Liver (tissue), 7 donors: ENCODE measurements at regions not wholly inside any gene's neighbourhood (a gene's known extent, or its start where the extent isn't known, plus 50 kb on each side); places are given as distances from the start of the nearest gene placed in this dataset.

Experiments
- DNase-seq: peaks from one replicate; pipeline ENCODE4 v3.0.0-alpha.2; 2017; ENCODE audit warnings: low spot score
- H3K27ac ChIP-seq, 2 donors: one replicate each; pipeline ENCODE4 v1.7.0; 2013; ENCODE audit warnings: inconsistent platforms in 2 of 2, low read length in 2 of 2, control low read depth in 1 of 2, low read depth in 1 of 2, mild to moderate bottlenecking in 1 of 2
- H3K27me3 ChIP-seq, 4 donors: one replicate each; pipeline versions ENCODE4 v1.6.1 to v1.7.0; 2013; ENCODE audit warnings: low read length in 3 of 4, inconsistent platforms in 1 of 4, mild to moderate bottlenecking in 1 of 4, moderate library complexity in 1 of 4; ENCODE audit not compliant: control insufficient read depth in 4 of 4, insufficient read depth in 4 of 4
- H3K36me3 ChIP-seq, 4 donors: one replicate each; pipeline versions ENCODE4 v1.6.1 to v1.7.0; 2013; ENCODE audit warnings: low read length in 3 of 4, mild to moderate bottlenecking in 3 of 4, low read depth in 1 of 4, moderate library complexity in 1 of 4; ENCODE audit not compliant: control insufficient read depth in 4 of 4, insufficient read depth in 3 of 4
- H3K4me1 ChIP-seq, 4 donors: one replicate each; pipeline versions ENCODE4 v1.6.1 to v1.7.0; 2013; ENCODE audit warnings: low read length in 3 of 4, mild to moderate bottlenecking in 3 of 4, moderate library complexity in 1 of 4; ENCODE audit not compliant: control insufficient read depth in 4 of 4, insufficient read depth in 4 of 4
- H3K4me3 ChIP-seq, 3 donors: one replicate each; pipeline versions ENCODE4 v1.6.1 to v1.7.0; 2013; ENCODE audit warnings: low read length in 3 of 3, control low read depth in 1 of 3, low read depth in 1 of 3, mild to moderate bottlenecking in 1 of 3
- H3K9ac ChIP-seq, 2 donors: one replicate each; pipeline ENCODE4 v1.7.0; 2013; ENCODE audit warnings: low read length in 2 of 2, mild to moderate bottlenecking in 2 of 2, moderate library complexity in 2 of 2, control low read depth in 1 of 2, low read depth in 1 of 2
- H3K9me3 ChIP-seq, 4 donors: one replicate each; pipeline versions ENCODE4 v1.6.1 to v1.7.0; 2013; ENCODE audit warnings: low read length in 3 of 4; ENCODE audit not compliant: control insufficient read depth in 4 of 4
- GABPA ChIP-seq, 2 donors: IDR thresholded peaks in 1 of 2; conservative IDR thresholded peaks in 1 of 2; 2 replicates each; pipeline ENCODE4 v1.6.1; 2016; ENCODE audit warnings: antibody characterized with exemption in 2 of 2, mild to moderate bottlenecking in 1 of 2, moderate library complexity in 1 of 2
- HNF4A ChIP-seq, 2 donors: conservative IDR thresholded peaks; 2 replicates each; pipeline ENCODE4 v1.6.1; 2016; ENCODE audit warnings: antibody characterized with exemption in 2 of 2, mild to moderate bottlenecking in 2 of 2
- HNF4G ChIP-seq: IDR thresholded peaks from 2 replicates; pipeline ENCODE4 v1.6.1; 2016; ENCODE audit warnings: antibody characterized with exemption
- JUND ChIP-seq, 2 donors: IDR thresholded peaks; 2 replicates each; pipeline ENCODE4 v1.6.1; 2016; ENCODE audit warnings: antibody characterized with exemption in 2 of 2
- MAX ChIP-seq: IDR thresholded peaks from 2 replicates; pipeline ENCODE4 v1.6.1; 2016; ENCODE audit warnings: antibody characterized with exemption
- RAD21 ChIP-seq, 2 donors: IDR thresholded peaks; 2 replicates each; pipeline ENCODE4 v1.6.1; 2016; ENCODE audit warnings: antibody characterized with exemption in 2 of 2, mild to moderate bottlenecking in 2 of 2
- RXRA ChIP-seq, 2 donors: IDR thresholded peaks; 2 replicates each; pipeline ENCODE4 v1.6.1; 2017 to 2018; ENCODE audit warnings: antibody characterized with exemption in 2 of 2, mild to moderate bottlenecking in 1 of 2
- TAF1 ChIP-seq: conservative IDR thresholded peaks from 2 replicates; pipeline ENCODE4 v1.6.1; 2016; ENCODE audit warnings: antibody characterized with exemption, mild to moderate bottlenecking
- YY1 ChIP-seq: IDR thresholded peaks from 2 replicates; pipeline ENCODE4 v1.6.1; 2016; ENCODE audit warnings: antibody characterized with exemption, mild to moderate bottlenecking
- ZBTB33 ChIP-seq: IDR thresholded peaks from 2 replicates; pipeline ENCODE4 v1.6.1; 2016; ENCODE audit warnings: antibody characterized with exemption
- WGBS: extraction: QIAGEN DNeasy Blood & Tissue Kit; methylation state at CpG from one replicate; pipeline ENCODE4 v1.1.7; 2013; 5-methylcytosine and 5-hydroxymethylcytosine counted together
- TF ChIP-seq, protein P1 (sequence below): IDR thresholded peaks from 2 replicates; pipeline ENCODE4 v1.6.1; 2016; ENCODE audit warnings: antibody characterized with exemption, mild to moderate bottlenecking
- donor health status: healthy.
- donor health status: healthy.
- donor health status: healthy.
- donor health status: healthy.

DNA sequence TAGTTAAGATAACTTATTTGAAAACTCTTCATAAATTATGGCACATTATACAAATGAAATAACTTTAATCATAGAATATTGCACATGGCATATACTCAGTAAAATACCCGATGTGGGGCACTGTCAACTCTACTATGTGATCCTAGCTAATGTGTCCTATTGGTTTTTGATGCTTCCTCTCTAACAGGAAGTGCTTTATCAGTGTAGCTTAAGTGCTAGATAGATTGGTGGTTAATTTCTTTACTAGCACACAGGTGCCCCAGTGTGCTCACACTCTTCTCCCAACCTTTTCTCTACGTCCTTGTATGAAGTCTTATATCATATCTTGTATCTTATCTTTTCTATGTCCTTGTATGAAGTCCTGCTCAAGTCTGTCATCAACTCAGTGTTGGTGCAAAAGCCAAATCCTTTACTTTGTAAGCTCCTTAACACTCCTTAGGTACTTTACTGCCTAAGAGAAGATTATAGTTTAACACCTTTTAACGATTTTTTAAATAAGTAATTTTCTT, 358.9 kb downstream of the CENPW start:
- H3K9me3 ChIP-seq: no peaks in the 10 kb centered on the region
- H3K36me3 ChIP-seq: no peaks in the 10 kb centered on the region
- no peaks in the 10 kb centered on the region for H3K27me3 ChIP-seq
- no peak overlapping the region for H3K27ac ChIP-seq
- no peak for DNase-seq
- no peak overlapping the region for H3K4me3 ChIP-seq
- WGBS: 41% methylated on average over 3 of the region's 3 CpGs
- no peak overlapping the region for H3K9ac ChIP-seq
- TF ChIP-seq ZBTB33 (no peak), HNF4G (no peak), JUND (IDR thresholded peaks at IDR 0.05) (no peak), YY1 (no peak), RAD21 (IDR thresholded peaks at IDR 0.05) (no peak), HNF4A (conservative IDR thresholded peaks at IDR 0.05) (no peak), TAF1 (no peak)
- TF ChIP-seq, protein P1, sequence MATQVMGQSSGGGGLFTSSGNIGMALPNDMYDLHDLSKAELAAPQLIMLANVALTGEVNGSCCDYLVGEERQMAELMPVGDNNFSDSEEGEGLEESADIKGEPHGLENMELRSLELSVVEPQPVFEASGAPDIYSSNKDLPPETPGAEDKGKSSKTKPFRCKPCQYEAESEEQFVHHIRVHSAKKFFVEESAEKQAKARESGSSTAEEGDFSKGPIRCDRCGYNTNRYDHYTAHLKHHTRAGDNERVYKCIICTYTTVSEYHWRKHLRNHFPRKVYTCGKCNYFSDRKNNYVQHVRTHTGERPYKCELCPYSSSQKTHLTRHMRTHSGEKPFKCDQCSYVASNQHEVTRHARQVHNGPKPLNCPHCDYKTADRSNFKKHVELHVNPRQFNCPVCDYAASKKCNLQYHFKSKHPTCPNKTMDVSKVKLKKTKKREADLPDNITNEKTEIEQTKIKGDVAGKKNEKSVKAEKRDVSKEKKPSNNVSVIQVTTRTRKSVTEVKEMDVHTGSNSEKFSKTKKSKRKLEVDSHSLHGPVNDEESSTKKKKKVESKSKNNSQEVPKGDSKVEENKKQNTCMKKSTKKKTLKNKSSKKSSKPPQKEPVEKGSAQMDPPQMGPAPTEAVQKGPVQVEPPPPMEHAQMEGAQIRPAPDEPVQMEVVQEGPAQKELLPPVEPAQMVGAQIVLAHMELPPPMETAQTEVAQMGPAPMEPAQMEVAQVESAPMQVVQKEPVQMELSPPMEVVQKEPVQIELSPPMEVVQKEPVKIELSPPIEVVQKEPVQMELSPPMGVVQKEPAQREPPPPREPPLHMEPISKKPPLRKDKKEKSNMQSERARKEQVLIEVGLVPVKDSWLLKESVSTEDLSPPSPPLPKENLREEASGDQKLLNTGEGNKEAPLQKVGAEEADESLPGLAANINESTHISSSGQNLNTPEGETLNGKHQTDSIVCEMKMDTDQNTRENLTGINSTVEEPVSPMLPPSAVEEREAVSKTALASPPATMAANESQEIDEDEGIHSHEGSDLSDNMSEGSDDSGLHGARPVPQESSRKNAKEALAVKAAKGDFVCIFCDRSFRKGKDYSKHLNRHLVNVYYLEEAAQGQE: no peak
- H3K4me1 ChIP-seq: peaks cover 0 to 8% (median 4%) of the 10 kb centered on the region in 4 donors

- Histone ChIP-seq H3K4me3 (no peak overlapping the region), H3K4me1 (peaks cover 0 to 7% (median 2%) of the 10 kb centered on the region in 4 donors), H3K9me3 (no peaks in the 10 kb centered on the region), H3K27me3 (no peaks in the 10 kb centered on the region), H3K36me3 (no peaks in the 10 kb centered on the region), H3K27ac (no peak overlapping the region), H3K9ac (no peak overlapping the region)
- no peak for TF ChIP-seq JUND (IDR thresholded peaks at IDR 0.05)
- TF ChIP-seq YY1: no peak
- TF ChIP-seq RXRA (IDR thresholded peaks at IDR 0.05): no peak
- no peak for TF ChIP-seq MAX
- no peak for TF ChIP-seq GABPA (IDR thresholded peaks at IDR 0.05 in 1 of 2, conservative IDR thresholded peaks at IDR 0.05 in 1 of 2)
- no peak for TF ChIP-seq ZBTB33
- 79% methylated on average over 5 of the region's 5 CpGs for WGBS
- DNase-seq: no peak
These were observed 362.0 kb downstream of the CENPW start for GRCh38 chr6:126701676-126702560.
